ENCODE measurements at regions not wholly inside any gene's neighbourhood (a gene's known extent, or its start where the extent isn't known, plus 50 kb on each side); places are given as distances from the start of the nearest gene placed in this dataset.

GRCh38 chr21:27306791-27307775 is 340.2 kb upstream of the ADAMTS5 start:
- peaks cover 11% of the 10 kb centered on the region for H3K9me3 Mint-ChIP-seq
- no peak overlapping the region for H3K4me3 Mint-ChIP-seq
- H3K36me3 Mint-ChIP-seq (ENCODE audit: low read depth) = no peaks in the 10 kb centered on the region
- peaks cover under 1% of the 10 kb centered on the region for H3K27me3 Mint-ChIP-seq (ENCODE audit: low read depth)
- H3K27ac Mint-ChIP-seq = peak overlapping the region; percentile 49 to 95 (median 79)
- H3K4me1 Mint-ChIP-seq = peaks cover 13% of the 10 kb centered on the region
- no peak for TF ChIP-seq CTCF (IDR thresholded peaks at IDR 0.05; ENCODE audit: unreplicated experiment in 3 of 3)

GRCh38 chr21:27306206-27306605 is 339.3 kb upstream of the ADAMTS5 start:
- no peaks in the 10 kb centered on the region for H3K36me3 Mint-ChIP-seq (ENCODE audit: low read depth)

GRCh38 chr21:27301220-27301619 is 334.3 kb upstream of the ADAMTS5 start:
- Mint-ChIP-seq H3K27ac (peak overlapping the region; percentile 51 to 96 (median 95)), H3K4me3 (no peak overlapping the region), H3K27me3 (ENCODE audit: low read depth) (no peaks in the 10 kb centered on the region), H3K9me3 (peaks cover 13% of the 10 kb centered on the region), H3K36me3 (ENCODE audit: low read depth) (no peaks in the 10 kb centered on the region), H3K4me1 (peaks cover 15% of the 10 kb centered on the region)
- TF ChIP-seq CTCF (IDR thresholded peaks at IDR 0.05; ENCODE audit: unreplicated experiment in 3 of 3) = no peak

More at GRCh38 chr21:27306206-27306605, 339.3 kb upstream of the ADAMTS5 start:
- H3K27me3 Mint-ChIP-seq (ENCODE audit: low read depth) = no peaks in the 10 kb centered on the region
- H3K27ac Mint-ChIP-seq = peak overlapping the region in 2 of 3 experiments; percentile 79 to 95
- H3K4me1 Mint-ChIP-seq = peaks cover 22% of the 10 kb centered on the region
- peaks cover 5% of the 10 kb centered on the region for H3K9me3 Mint-ChIP-seq
- no peak overlapping the region for H3K4me3 Mint-ChIP-seq
- no peak for TF ChIP-seq CTCF (IDR thresholded peaks at IDR 0.05; ENCODE audit: unreplicated experiment in 3 of 3)

GRCh38 chr21:27300770-27301169 is 333.9 kb upstream of the ADAMTS5 start:
- no peak overlapping the region for H3K4me3 Mint-ChIP-seq
- H3K27me3 Mint-ChIP-seq (ENCODE audit: low read depth) = no peaks in the 10 kb centered on the region
- peaks cover 14% of the 10 kb centered on the region for H3K4me1 Mint-ChIP-seq
- peak overlapping the region in 2 of 3 experiments; percentile 95 to 96 for H3K27ac Mint-ChIP-seq
- peaks cover 16% of the 10 kb centered on the region for H3K9me3 Mint-ChIP-seq
- no peaks in the 10 kb centered on the region for H3K36me3 Mint-ChIP-seq (ENCODE audit: low read depth)
- no peak for TF ChIP-seq CTCF (IDR thresholded peaks at IDR 0.05; ENCODE audit: unreplicated experiment in 3 of 3)

GRCh38 chr21:27298465-27298864 is 331.6 kb upstream of the ADAMTS5 start:
- peak overlapping the region in 2 of 3 experiments; percentile 10 to 59 for H3K27ac Mint-ChIP-seq
- H3K4me3 Mint-ChIP-seq = no peak overlapping the region
- peaks cover 21% of the 10 kb centered on the region for H3K9me3 Mint-ChIP-seq
- H3K36me3 Mint-ChIP-seq (ENCODE audit: low read depth) = no peaks in the 10 kb centered on the region
- no peak for TF ChIP-seq CTCF (IDR thresholded peaks at IDR 0.05; ENCODE audit: unreplicated experiment in 3 of 3)
- H3K4me1 Mint-ChIP-seq = peaks cover 14% of the 10 kb centered on the region
- H3K27me3 Mint-ChIP-seq (ENCODE audit: low read depth) = peaks cover 4% of the 10 kb centered on the region

Data from nephron (organoid).